ENCODE measurements at regions not wholly inside any gene's neighbourhood (a gene's known extent, or its start where the extent isn't known, plus 50 kb on each side); places are given as distances from the start of the nearest gene placed in this dataset.

DNA sequence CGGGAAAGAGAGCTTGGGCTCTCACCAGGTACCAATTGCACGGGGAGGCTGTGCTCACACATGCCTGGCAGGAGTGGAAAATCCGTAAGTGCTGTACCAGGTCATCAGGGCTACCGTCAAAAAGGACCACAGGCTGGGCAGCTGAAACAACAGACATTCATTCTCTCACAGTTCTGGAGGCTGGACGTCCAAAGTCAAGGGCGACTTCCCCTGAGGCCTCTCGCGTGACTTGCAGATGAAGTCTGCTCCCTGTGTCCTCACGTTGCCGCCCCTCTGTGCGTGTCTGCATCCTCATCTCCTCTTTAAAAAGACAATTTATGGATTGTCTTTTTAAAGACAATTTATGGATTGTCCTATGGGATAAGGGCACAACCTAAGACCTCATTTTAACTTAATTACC is 73.8 kb upstream of the FZD10 start:
- Histone ChIP-seq H3K79me1 (ENCODE audit: low read depth in 1 of 2, low read length in 2 of 2) (no peaks in the 10 kb centered on the region), H4K5ac (ENCODE audit: low read depth, low read length) (no peak overlapping the region), H3K36me3 (ENCODE audit: control insufficient read depth, insufficient read depth, low read length) (no peaks in the 10 kb centered on the region), H3K4me3 (ENCODE audit: insufficient read depth, low read depth, low read length) (no peak overlapping the region), H2AK5ac (ENCODE audit: low read depth, low read length) (no peak overlapping the region), H2BK120ac (ENCODE audit: low read depth, low read length) (no peak overlapping the region), H3K9me1 (ENCODE audit: insufficient read depth, low read length) (no peaks in the 10 kb centered on the region), H3K4me1 (ENCODE audit: control insufficient read depth, insufficient read depth, low read length) (no peaks in the 10 kb centered on the region), H4K8ac (ENCODE audit: low read depth in 2 of 2, low read length in 2 of 2) (no peak overlapping the region), H3K9me3 (ENCODE audit: control insufficient read depth, insufficient read depth, low read length) (peaks cover 49% of the 10 kb centered on the region), H3K4me2 (ENCODE audit: low read depth, low read length) (no peak overlapping the region), H3K18ac (ENCODE audit: low read depth, low read length) (no peak overlapping the region), H3K27me3 (ENCODE audit: control insufficient read depth, insufficient read depth, low read length) (no peaks in the 10 kb centered on the region), H2BK5ac (ENCODE audit: low read depth, low read length, poor library complexity, severe bottlenecking) (no peak overlapping the region), H3K27ac (ENCODE audit: insufficient read depth, low read length) (no peak overlapping the region), H4K20me1 (ENCODE audit: insufficient read depth, low read length) (no peaks in the 10 kb centered on the region), H3K4ac (ENCODE audit: low read depth, low read length) (no peak overlapping the region), H4K91ac (ENCODE audit: insufficient read depth, low read depth, low read length) (no peak overlapping the region), H2AFZ (replicated peaks; ENCODE audit: low read length, poor library complexity) (no peak overlapping the region), H3K56ac (ENCODE audit: extremely low read depth, insufficient read depth, low read length) (no peak overlapping the region), H2BK15ac (ENCODE audit: low read depth, low read length) (no peak overlapping the region), H3K14ac (replicated peaks; ENCODE audit: low read depth, low read length) (no peak overlapping the region), H3K23ac (ENCODE audit: low read depth, low read length) (no peak overlapping the region), H3K9ac (ENCODE audit: low read depth, low read length) (no peak overlapping the region), H2BK20ac (ENCODE audit: low read depth, low read length) (no peak overlapping the region), H2AK9ac (replicated peaks; ENCODE audit: low read depth, low read length, poor library complexity) (no peak overlapping the region)
- BruUV-seq (replicated peaks): no TSS peak
- CTCF ChIA-PET: no interaction called here
- TF ChIP-seq MXI1 (IDR thresholded peaks at IDR 0.05; ENCODE audit: borderline replicate concordance, low read depth, low read length) (no peak), POLR2A (IDR thresholded peaks at IDR 0.05; ENCODE audit: low read depth, low read length) (no peak), CEBPB (IDR thresholded peaks at IDR 0.05; ENCODE audit: low read depth, low read length) (no peak), CHD1 (IDR thresholded peaks at IDR 0.05; ENCODE audit: low read depth, low read length) (no peak), NFE2L2 (IDR thresholded peaks at IDR 0.05; ENCODE audit: low read depth, low read length) (no peak), MAFK (IDR thresholded peaks at IDR 0.05; ENCODE audit: low read depth, low read length) (no peak), BHLHE40 (IDR thresholded peaks at IDR 0.05; ENCODE audit: low read depth, low read length) (no peak), MAZ (IDR thresholded peaks at IDR 0.05; ENCODE audit: borderline replicate concordance, low read depth, low read length) (no peak), FOS (IDR thresholded peaks at IDR 0.05; ENCODE audit: low read depth, low read length) (no peak), RFX5 (IDR thresholded peaks at IDR 0.05; ENCODE audit: low read depth, low read length) (no peak), RCOR1 (IDR thresholded peaks at IDR 0.05; ENCODE audit: insufficient replicate concordance, low read length) (no peak)
- TF ChIP-seq, protein P1, sequence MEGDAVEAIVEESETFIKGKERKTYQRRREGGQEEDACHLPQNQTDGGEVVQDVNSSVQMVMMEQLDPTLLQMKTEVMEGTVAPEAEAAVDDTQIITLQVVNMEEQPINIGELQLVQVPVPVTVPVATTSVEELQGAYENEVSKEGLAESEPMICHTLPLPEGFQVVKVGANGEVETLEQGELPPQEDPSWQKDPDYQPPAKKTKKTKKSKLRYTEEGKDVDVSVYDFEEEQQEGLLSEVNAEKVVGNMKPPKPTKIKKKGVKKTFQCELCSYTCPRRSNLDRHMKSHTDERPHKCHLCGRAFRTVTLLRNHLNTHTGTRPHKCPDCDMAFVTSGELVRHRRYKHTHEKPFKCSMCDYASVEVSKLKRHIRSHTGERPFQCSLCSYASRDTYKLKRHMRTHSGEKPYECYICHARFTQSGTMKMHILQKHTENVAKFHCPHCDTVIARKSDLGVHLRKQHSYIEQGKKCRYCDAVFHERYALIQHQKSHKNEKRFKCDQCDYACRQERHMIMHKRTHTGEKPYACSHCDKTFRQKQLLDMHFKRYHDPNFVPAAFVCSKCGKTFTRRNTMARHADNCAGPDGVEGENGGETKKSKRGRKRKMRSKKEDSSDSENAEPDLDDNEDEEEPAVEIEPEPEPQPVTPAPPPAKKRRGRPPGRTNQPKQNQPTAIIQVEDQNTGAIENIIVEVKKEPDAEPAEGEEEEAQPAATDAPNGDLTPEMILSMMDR (conservative IDR thresholded peaks at IDR 0.05; ENCODE audit: low read depth, low read length): no peak
- TF ChIP-seq, protein P2, sequence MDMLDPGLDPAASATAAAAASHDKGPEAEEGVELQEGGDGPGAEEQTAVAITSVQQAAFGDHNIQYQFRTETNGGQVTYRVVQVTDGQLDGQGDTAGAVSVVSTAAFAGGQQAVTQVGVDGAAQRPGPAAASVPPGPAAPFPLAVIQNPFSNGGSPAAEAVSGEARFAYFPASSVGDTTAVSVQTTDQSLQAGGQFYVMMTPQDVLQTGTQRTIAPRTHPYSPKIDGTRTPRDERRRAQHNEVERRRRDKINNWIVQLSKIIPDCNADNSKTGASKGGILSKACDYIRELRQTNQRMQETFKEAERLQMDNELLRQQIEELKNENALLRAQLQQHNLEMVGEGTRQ (IDR thresholded peaks at IDR 0.05; ENCODE audit: low read depth, low read length): no peak
- TF ChIP-seq, protein P3, sequence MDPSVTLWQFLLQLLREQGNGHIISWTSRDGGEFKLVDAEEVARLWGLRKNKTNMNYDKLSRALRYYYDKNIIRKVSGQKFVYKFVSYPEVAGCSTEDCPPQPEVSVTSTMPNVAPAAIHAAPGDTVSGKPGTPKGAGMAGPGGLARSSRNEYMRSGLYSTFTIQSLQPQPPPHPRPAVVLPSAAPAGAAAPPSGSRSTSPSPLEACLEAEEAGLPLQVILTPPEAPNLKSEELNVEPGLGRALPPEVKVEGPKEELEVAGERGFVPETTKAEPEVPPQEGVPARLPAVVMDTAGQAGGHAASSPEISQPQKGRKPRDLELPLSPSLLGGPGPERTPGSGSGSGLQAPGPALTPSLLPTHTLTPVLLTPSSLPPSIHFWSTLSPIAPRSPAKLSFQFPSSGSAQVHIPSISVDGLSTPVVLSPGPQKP (IDR thresholded peaks at IDR 0.05; ENCODE audit: borderline replicate concordance, low read depth, low read length): no peak
- dilution Hi-C loops (cut with HindIII; ENCODE audit: low sequenced_read_pairs, unreplicated experiment) (no loop called here), intact Hi-C loops (cut with micrococcal nuclease) (no loop called here), in situ Hi-C loops (cut with MboI; ENCODE audit: low sequenced_read_pairs) (no loop called here)
- POLR2A ChIA-PET (ENCODE audit: unreplicated experiment): no interaction called here
- ATAC-seq (ENCODE audit: low read depth): no peak
- no peak for DNase-seq
- 60% methylated on average over 1 of the region's 11 CpGs; no CpG with 5 or more reads in 1 of the 2 experiments for WGBS, 2 experiments (ENCODE audit: extremely low coverage in 2 of 2, insufficient read length in 1 of 2)

All from IMR-90 (cell line).